ENCODE measurements at regions not wholly inside any gene's neighbourhood (a gene's known extent, or its start where the extent isn't known, plus 50 kb on each side); places are given as distances from the start of the nearest gene placed in this dataset.

DNA sequence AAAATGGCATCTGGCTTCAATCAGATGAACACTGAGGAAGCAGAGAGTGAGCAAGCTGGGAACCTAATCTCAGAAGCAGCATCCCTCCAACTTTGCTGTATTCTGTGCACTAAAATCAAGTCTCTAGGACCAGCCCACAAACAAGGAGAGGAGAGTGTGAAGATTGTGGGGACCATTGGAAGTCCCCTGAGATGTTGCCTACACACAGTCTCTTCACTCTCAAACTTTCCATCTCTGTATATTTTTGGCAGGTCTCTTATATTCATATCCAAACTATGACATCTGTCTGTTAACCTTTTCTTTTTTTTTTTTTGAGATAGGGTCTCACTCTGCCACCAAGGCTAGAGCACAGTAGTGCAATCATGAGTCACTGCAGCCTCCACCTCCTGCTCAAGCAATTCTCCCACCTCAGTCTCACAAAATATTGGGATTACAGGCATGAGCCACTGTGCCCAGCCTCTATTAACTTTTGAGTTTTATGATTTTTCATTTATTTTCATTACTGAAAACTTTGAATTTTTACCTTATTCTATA, 1096.4 kb downstream of the TBC1D22A start:
- TF ChIP-seq, protein P1, sequence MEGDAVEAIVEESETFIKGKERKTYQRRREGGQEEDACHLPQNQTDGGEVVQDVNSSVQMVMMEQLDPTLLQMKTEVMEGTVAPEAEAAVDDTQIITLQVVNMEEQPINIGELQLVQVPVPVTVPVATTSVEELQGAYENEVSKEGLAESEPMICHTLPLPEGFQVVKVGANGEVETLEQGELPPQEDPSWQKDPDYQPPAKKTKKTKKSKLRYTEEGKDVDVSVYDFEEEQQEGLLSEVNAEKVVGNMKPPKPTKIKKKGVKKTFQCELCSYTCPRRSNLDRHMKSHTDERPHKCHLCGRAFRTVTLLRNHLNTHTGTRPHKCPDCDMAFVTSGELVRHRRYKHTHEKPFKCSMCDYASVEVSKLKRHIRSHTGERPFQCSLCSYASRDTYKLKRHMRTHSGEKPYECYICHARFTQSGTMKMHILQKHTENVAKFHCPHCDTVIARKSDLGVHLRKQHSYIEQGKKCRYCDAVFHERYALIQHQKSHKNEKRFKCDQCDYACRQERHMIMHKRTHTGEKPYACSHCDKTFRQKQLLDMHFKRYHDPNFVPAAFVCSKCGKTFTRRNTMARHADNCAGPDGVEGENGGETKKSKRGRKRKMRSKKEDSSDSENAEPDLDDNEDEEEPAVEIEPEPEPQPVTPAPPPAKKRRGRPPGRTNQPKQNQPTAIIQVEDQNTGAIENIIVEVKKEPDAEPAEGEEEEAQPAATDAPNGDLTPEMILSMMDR (IDR thresholded peaks at IDR 0.05; ENCODE audit: insufficient read depth, low read depth, low read length, missing control alignments): no peak

DNA sequence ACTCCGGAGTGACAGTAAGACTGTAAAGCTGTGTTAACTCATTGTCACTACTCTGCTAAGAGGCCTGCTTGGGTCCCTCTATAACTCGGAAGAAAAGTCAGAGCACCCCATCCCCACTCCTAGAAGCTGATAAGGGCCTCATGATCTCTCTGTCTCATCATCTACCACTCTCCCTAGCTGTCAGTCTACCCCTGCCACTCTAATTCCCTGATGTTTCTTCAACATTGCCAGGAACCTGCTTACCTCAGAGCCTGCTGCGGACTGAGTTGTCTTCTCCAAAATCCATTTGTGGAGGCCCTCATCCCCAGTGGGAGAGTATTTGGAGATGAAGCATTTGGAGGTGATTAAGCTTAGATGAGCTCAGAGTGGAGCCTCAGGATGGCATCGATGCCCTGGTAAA, 1092.2 kb downstream of the TBC1D22A start:
- no peak overlapping the region for H3K4me3 ChIP-seq (ENCODE audit: low read length)
- DNase-seq (ENCODE audit: low read depth): no peak
- TF ChIP-seq, protein P1 (IDR thresholded peaks at IDR 0.05; ENCODE audit: insufficient read depth, low read depth, low read length, missing control alignments): no peak

More for the DNA sequence above, 1096.4 kb downstream of the TBC1D22A start:
- no peak overlapping the region for H3K4me3 ChIP-seq (ENCODE audit: low read length)
- DNase-seq (ENCODE audit: low read depth): no peak

DNA sequence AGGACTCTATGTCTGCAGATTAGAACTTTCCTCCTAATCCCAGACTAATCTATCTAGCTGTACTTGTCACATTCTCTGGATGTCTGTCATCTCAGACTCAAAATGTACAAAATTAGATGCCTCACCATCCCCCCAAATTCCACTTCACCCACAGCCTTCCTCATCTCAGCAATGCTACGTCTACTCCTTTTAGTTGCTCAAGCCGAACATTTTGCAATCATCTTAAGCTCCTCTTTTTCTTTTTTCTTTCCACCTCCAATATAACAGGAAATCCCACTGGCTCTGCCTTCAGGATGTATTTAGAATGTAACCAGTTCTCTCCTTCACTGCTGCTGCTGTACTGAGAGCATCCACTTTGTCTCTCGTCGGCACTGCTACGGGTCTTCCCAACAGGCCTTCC, 1091.8 kb downstream of the TBC1D22A start:
- H3K4me3 ChIP-seq (ENCODE audit: low read length): no peak overlapping the region
- no peak for DNase-seq (ENCODE audit: low read depth)
- TF ChIP-seq, protein P1 (IDR thresholded peaks at IDR 0.05; ENCODE audit: insufficient read depth, low read depth, low read length, missing control alignments): no peak

DNA sequence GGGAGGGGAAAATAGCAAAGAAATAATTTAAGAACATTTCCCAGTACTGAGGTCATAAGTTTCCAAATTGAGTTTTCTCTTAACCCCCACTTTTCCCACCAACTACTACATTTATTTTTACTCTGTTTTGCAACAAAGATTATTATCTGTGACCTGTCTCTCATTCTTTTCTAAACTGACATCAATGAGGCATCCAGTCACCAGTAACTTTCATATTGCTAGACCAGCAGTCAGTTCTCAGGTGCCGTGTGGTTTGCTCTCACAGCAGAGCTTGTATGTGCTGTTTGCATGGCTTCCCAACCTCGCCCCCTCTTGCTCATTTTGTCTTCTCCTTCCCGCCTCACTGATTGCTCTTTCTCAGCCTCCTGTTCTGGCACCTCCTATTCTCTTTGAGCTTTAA, 1091.3 kb downstream of the TBC1D22A start:
- no peak overlapping the region for H3K4me3 ChIP-seq (ENCODE audit: low read length)
- TF ChIP-seq, protein P1 (IDR thresholded peaks at IDR 0.05; ENCODE audit: insufficient read depth, low read depth, low read length, missing control alignments): no peak
- DNase-seq (ENCODE audit: low read depth): no peak

DNA sequence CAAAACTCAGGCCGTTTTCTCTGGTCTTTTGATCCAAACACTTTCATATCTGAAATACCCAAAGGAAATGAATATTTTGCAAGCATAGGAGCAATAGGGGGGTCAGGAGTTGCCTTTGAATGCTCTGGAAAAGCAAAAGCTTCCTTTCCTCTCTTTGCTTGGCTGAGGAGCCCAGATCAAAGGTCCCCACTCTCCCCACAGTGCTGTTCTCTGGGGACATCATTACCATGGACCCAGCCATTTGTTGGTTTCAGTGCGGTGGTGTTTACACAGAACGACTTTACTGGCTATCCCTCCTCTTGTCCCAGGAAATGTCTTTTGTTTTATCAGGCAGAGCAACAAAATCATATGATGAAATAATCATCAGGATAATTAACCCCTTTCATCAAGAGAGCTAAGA, 1089.1 kb downstream of the TBC1D22A start:
- DNase-seq (ENCODE audit: low read depth): no peak
- H3K4me3 ChIP-seq (ENCODE audit: low read length): no peak overlapping the region
- TF ChIP-seq, protein P1 (IDR thresholded peaks at IDR 0.05; ENCODE audit: insufficient read depth, low read depth, low read length, missing control alignments): no peak

DNA sequence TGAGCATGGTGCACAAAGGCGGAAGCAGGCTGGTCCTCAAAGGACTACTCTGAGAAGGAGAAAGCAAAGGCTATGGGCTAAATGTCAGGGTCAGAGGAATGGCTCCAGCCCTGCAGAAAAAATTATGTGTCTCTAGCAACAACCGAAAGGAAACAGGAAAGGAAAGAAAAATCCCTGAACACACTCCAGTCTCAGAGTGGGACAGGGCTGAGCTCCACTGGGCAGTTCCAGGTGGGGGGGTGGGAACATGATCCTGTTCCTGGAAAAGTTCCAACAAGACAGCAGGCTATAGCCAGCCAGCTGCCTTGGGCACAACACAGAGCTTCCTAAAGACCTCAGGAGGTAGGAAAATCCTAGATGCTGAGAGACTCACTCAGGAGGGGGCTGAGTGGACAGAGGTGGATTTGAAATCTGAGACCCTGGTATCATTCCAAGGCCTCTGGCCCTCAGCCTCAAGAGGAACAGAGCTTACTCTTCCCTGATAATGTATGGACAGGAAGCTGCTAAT, 1088.2 kb downstream of the TBC1D22A start:
- H3K4me3 ChIP-seq (ENCODE audit: low read length): no peak overlapping the region
- TF ChIP-seq, protein P1 (IDR thresholded peaks at IDR 0.05; ENCODE audit: insufficient read depth, low read depth, low read length, missing control alignments): no peak
- no peak for DNase-seq (ENCODE audit: low read depth)

DNA sequence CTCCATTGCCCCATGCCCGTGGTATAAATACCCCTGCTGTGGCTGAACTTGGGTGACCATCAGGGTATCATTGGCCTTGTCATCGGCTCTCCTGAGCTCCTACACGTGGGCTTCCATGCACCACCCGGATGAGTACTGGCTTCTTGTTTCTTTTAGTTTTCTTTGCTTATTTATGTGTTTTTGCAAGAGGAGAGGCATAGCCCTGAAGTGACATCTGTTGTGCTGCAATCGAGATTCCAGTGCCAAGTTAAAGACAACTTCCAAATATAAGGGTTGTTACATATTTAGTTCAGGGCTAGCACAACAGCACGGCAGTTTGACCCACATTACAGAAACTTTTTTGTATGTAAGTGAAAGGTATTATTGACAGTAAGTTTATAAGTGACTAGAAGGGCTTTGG, 1087.1 kb downstream of the TBC1D22A start:
- DNase-seq (ENCODE audit: low read depth): no peak
- TF ChIP-seq, protein P1 (IDR thresholded peaks at IDR 0.05; ENCODE audit: insufficient read depth, low read depth, low read length, missing control alignments): no peak
- H3K4me3 ChIP-seq (ENCODE audit: low read length): no peak overlapping the region

All from epithelial cell of esophagus (primary cell).